ENCODE measurements at regions not wholly inside any gene's neighbourhood (a gene's known extent, or its start where the extent isn't known, plus 50 kb on each side); places are given as distances from the start of the nearest gene placed in this dataset.

GRCh38 chr11:8831861-8832260 lies 79.1 kb upstream of the AKIP1 start:
- Histone ChIP-seq H3K9ac (ENCODE audit: low read length) (no peak overlapping the region), H3K36me3 (ENCODE audit: low read length) (no peaks in the 10 kb centered on the region), H3K4me3 (ENCODE audit: insufficient read depth, low read length, poor library complexity, severe bottlenecking) (no peak overlapping the region), H2AFZ (ENCODE audit: low read depth, low read length, severe bottlenecking) (no peak overlapping the region), H3K9me3 (ENCODE audit: insufficient read depth, low read length) (no peaks in the 10 kb centered on the region), H3K27ac (ENCODE audit: low read depth, low read length) (no peak overlapping the region), H3K79me2 (ENCODE audit: insufficient read depth, low read length) (no peaks in the 10 kb centered on the region), H3K9me2 (replicated peaks; ENCODE audit: insufficient read depth, low read length) (no peaks in the 10 kb centered on the region), H3F3A (ENCODE audit: insufficient read depth) (no peaks in the 10 kb centered on the region), H3K4me2 (ENCODE audit: low read depth, low read length, poor library complexity, severe bottlenecking) (no peak overlapping the region), H3K27me3 (ENCODE audit: low read length) (no peaks in the 10 kb centered on the region), H4K20me1 (ENCODE audit: low read depth, low read length) (no peaks in the 10 kb centered on the region)
- TF ChIP-seq CTCF (IDR thresholded peaks at IDR 0.05; ENCODE audit: insufficient read depth, low read length, poor library complexity, severe bottlenecking) (no peak), EZH2phosphoT487 (conservative IDR thresholded peaks at IDR 0.05; ENCODE audit: low read length) (no peak)

DNA sequence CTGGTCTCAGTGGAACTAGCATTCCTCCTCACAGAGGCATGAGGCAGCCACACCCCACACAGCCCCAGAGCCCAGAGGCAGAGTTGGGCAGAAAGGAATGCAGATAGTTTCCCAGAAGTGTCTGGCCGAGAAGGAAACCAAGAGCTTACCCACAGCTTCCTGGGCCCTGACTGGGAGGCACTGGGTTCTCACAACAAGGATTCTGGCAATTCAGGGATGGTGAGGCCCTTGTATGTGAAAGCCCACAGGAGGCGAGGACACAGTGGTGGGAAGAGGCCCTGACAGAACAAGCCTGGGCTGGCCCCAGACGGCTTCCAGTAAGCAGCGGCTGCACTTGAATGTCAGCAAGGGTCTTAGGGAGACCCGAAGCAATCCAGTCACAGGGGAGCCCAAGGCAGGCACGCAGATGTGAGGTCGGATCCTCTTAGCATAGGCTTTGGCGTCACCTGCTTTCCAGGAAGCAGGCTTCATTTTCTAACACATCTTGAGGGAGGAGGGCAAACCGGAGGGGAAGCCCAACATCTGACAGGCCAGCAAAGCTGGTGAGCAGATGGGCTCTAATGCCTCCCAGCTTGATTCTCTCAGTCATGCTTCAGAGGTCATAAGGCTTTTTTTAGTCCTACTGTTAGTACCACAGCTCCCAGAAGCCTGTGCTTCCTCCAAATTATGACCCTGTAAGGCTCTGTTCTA lies 78.3 kb upstream of the AKIP1 start:
- H3K9me3 ChIP-seq (ENCODE audit: insufficient read depth, low read length): no peaks in the 10 kb centered on the region
- H3K9ac ChIP-seq (ENCODE audit: low read length): no peak overlapping the region
- TF ChIP-seq EZH2phosphoT487 (conservative IDR thresholded peaks at IDR 0.05; ENCODE audit: low read length) (no peak), CTCF (IDR thresholded peaks at IDR 0.05; ENCODE audit: insufficient read depth, low read length, poor library complexity, severe bottlenecking) (no peak)
- no peaks in the 10 kb centered on the region for H3K27me3 ChIP-seq (ENCODE audit: low read length)
- H3F3A ChIP-seq (ENCODE audit: insufficient read depth): no peaks in the 10 kb centered on the region
- no peak overlapping the region for H3K27ac ChIP-seq (ENCODE audit: low read depth, low read length)
- no peaks in the 10 kb centered on the region for H4K20me1 ChIP-seq (ENCODE audit: low read depth, low read length)
- H3K4me2 ChIP-seq (ENCODE audit: low read depth, low read length, poor library complexity, severe bottlenecking): no peak overlapping the region
- H3K4me3 ChIP-seq (ENCODE audit: insufficient read depth, low read length, poor library complexity, severe bottlenecking): no peak overlapping the region
- H3K36me3 ChIP-seq (ENCODE audit: low read length): no peaks in the 10 kb centered on the region
- no peak overlapping the region for H2AFZ ChIP-seq (ENCODE audit: low read depth, low read length, severe bottlenecking)
- H3K9me2 ChIP-seq (replicated peaks; ENCODE audit: insufficient read depth, low read length): no peaks in the 10 kb centered on the region
- H3K79me2 ChIP-seq (ENCODE audit: insufficient read depth, low read length): no peaks in the 10 kb centered on the region

GRCh38 chr11:8833568-8834315 lies 77.2 kb upstream of the AKIP1 start:
- TF ChIP-seq CTCF (IDR thresholded peaks at IDR 0.05; ENCODE audit: insufficient read depth, low read length, poor library complexity, severe bottlenecking): no peak
- TF ChIP-seq EZH2phosphoT487 (conservative IDR thresholded peaks at IDR 0.05; ENCODE audit: low read length): no peak
- Histone ChIP-seq H3K27me3 (ENCODE audit: low read length) (no peaks in the 10 kb centered on the region), H3K9me3 (ENCODE audit: insufficient read depth, low read length) (no peaks in the 10 kb centered on the region), H3K36me3 (ENCODE audit: low read length) (no peaks in the 10 kb centered on the region), H3K9ac (ENCODE audit: low read length) (no peak overlapping the region), H4K20me1 (ENCODE audit: low read depth, low read length) (no peaks in the 10 kb centered on the region), H3K9me2 (replicated peaks; ENCODE audit: insufficient read depth, low read length) (no peaks in the 10 kb centered on the region), H3K4me2 (ENCODE audit: low read depth, low read length, poor library complexity, severe bottlenecking) (no peak overlapping the region), H3F3A (ENCODE audit: insufficient read depth) (no peaks in the 10 kb centered on the region), H2AFZ (ENCODE audit: low read depth, low read length, severe bottlenecking) (no peak overlapping the region), H3K27ac (ENCODE audit: low read depth, low read length) (no peak overlapping the region), H3K4me3 (ENCODE audit: insufficient read depth, low read length, poor library complexity, severe bottlenecking) (no peak overlapping the region), H3K79me2 (ENCODE audit: insufficient read depth, low read length) (no peaks in the 10 kb centered on the region)
